ENCODE measurements at regions not wholly inside any gene's neighbourhood (a gene's known extent, or its start where the extent isn't known, plus 50 kb on each side); places are given as distances from the start of the nearest gene placed in this dataset.

DNA sequence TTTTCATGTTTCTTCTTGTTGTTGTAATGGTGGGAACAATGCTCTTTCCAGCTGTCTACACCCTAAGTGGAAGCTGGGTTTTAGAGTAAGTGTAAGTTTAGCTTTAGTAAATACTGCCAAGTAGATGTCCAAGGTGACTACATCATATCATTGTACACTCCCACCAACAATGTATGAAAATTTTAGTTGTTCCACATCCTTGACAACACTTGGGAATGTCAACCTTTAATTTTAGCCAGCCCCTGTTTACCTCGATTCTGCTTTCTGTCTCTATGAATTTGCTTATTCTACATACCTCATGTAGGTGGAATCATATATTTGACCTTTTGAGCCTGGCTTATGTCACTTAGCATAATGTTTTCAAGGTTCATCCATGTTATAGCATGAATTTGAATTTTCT is 93.0 kb downstream of the MTPAP start:
- H3K4me3 Mint-ChIP-seq: no peak overlapping the region

DNA sequence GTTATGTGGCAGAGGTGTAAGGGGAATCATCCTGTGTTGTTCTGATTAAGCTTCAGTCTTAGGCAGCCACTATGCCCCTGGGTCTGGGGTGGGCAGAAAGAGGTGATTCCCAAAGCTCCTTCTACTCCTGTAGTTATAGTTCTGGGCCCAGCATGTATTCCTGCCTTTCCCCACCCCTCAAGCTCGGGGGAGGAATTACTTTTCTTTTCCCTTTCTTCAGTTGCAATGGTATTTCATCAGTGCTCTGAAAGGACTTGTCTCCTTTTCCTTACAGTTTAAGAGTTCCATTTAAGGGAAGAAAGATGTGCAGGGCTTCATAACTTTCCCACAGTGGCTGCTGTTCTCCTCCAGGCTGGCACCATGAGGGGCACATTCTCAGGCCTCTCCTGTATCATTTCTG is 94.2 kb downstream of the MTPAP start:
- H3K27ac Mint-ChIP-seq: no peak overlapping the region
- peaks cover 5% of the 10 kb centered on the region for H3K36me3 Mint-ChIP-seq (ENCODE audit: low read depth)
- TF ChIP-seq, protein P1, sequence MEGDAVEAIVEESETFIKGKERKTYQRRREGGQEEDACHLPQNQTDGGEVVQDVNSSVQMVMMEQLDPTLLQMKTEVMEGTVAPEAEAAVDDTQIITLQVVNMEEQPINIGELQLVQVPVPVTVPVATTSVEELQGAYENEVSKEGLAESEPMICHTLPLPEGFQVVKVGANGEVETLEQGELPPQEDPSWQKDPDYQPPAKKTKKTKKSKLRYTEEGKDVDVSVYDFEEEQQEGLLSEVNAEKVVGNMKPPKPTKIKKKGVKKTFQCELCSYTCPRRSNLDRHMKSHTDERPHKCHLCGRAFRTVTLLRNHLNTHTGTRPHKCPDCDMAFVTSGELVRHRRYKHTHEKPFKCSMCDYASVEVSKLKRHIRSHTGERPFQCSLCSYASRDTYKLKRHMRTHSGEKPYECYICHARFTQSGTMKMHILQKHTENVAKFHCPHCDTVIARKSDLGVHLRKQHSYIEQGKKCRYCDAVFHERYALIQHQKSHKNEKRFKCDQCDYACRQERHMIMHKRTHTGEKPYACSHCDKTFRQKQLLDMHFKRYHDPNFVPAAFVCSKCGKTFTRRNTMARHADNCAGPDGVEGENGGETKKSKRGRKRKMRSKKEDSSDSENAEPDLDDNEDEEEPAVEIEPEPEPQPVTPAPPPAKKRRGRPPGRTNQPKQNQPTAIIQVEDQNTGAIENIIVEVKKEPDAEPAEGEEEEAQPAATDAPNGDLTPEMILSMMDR (IDR thresholded peaks at IDR 0.05; ENCODE audit: unreplicated experiment in 3 of 3): no peak
- H3K4me3 Mint-ChIP-seq: no peak overlapping the region
- H3K9me3 Mint-ChIP-seq: peaks cover 32% of the 10 kb centered on the region
- H3K27me3 Mint-ChIP-seq (ENCODE audit: low read depth): no peaks in the 10 kb centered on the region
- H3K4me1 Mint-ChIP-seq: no peaks in the 10 kb centered on the region

More for the DNA sequence above, 93.0 kb downstream of the MTPAP start:
- Mint-ChIP-seq H3K27ac (no peak overlapping the region), H3K27me3 (ENCODE audit: low read depth) (no peaks in the 10 kb centered on the region), H3K4me1 (no peaks in the 10 kb centered on the region), H3K36me3 (ENCODE audit: low read depth) (peaks cover 5% of the 10 kb centered on the region), H3K9me3 (peaks cover 34% of the 10 kb centered on the region)
- TF ChIP-seq, protein P1 (IDR thresholded peaks at IDR 0.05; ENCODE audit: unreplicated experiment in 3 of 3): no peak

DNA sequence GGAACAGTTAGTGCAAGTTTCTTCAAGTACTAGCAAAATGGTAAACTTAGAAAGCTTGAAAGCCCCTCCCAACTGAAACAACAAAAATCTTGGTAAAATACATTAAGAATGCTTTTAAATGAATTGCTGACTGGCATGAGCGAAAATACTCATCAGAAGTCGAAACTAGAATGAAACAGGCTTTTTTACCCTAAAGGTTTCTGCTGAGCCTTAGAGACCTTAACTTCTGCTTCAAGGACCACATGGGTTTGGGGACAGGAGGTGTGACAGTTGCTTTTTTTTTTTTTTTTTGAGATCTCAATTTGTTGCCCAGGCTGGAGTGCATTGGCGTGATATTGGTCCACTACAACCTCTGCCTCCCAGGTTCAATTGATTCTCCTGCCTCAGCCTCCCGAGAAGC is 100.3 kb downstream of the MTPAP start:
- H3K36me3 Mint-ChIP-seq (ENCODE audit: low read depth): peaks cover under 1% of the 10 kb centered on the region
- peaks cover 7% of the 10 kb centered on the region for H3K9me3 Mint-ChIP-seq
- TF ChIP-seq, protein P1 (IDR thresholded peaks at IDR 0.05; ENCODE audit: unreplicated experiment in 3 of 3): no peak
- H3K27ac Mint-ChIP-seq: no peak overlapping the region
- H3K27me3 Mint-ChIP-seq (ENCODE audit: low read depth): no peaks in the 10 kb centered on the region
- H3K4me1 Mint-ChIP-seq: no peaks in the 10 kb centered on the region
- H3K4me3 Mint-ChIP-seq: no peak overlapping the region

DNA sequence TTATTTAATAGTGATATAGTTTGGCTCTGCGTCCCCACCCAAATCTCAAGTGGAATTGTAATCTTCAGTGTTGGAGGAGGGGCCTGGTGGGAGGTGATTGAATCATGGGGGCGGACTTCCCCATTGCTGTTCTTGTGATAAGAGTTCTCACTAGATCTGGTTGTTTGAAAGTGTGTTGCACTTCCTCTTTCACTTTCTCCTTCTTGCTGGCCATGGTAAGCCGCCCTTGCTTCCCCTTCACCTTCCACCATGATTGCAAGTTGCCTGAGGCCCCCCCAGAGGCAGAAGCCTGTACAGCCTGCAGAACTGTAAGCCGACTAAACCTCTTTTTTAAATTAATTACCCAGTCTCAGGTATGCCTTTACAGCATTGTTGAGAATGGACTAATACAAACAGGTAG is 101.4 kb downstream of the MTPAP start:
- H3K36me3 Mint-ChIP-seq (ENCODE audit: low read depth): no peaks in the 10 kb centered on the region
- H3K27ac Mint-ChIP-seq: no peak overlapping the region
- H3K4me1 Mint-ChIP-seq: no peaks in the 10 kb centered on the region
- TF ChIP-seq, protein P1 (IDR thresholded peaks at IDR 0.05; ENCODE audit: unreplicated experiment in 3 of 3): no peak
- H3K4me3 Mint-ChIP-seq: no peak overlapping the region
- H3K27me3 Mint-ChIP-seq (ENCODE audit: low read depth): no peaks in the 10 kb centered on the region
- H3K9me3 Mint-ChIP-seq: peaks cover 3% of the 10 kb centered on the region

DNA sequence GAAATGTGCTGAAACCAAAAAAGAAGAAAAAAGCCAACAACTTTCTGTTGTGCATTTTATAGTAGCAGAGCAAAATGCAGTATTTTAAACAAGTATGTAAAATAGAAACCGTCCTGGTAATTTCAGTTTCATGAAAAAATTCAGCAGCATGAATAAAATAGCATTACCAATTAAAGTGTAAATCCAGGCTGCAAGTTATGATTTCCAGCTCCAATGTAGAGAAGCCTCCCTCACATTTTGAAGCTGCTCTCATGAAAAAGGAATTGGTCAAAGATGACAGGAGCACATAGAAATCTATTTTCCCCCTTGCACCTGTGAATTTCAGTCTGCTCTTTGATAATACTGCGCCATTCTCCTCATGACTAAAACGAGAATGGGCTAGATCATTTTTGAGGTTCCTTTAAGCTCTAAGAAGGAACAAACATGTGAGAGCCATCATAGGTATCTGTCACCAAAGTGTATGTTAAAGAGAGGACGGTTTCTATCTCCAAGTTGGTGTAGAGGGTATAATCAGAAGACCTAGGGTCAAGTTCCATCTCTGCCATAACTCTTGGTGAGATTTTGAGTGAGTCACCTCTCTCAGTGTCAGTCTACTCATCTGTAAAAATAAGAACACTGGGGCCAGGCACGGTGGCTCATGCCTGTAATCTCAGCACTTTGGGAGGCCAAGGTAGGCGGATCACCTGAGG is 107.5 kb downstream of the MTPAP start:
- Mint-ChIP-seq H3K36me3 (ENCODE audit: low read depth) (no peaks in the 10 kb centered on the region), H3K27me3 (ENCODE audit: low read depth) (no peaks in the 10 kb centered on the region), H3K4me3 (no peak overlapping the region), H3K27ac (no peak overlapping the region), H3K4me1 (peaks cover 8% of the 10 kb centered on the region), H3K9me3 (no peaks in the 10 kb centered on the region)
- TF ChIP-seq, protein P1 (IDR thresholded peaks at IDR 0.05; ENCODE audit: unreplicated experiment in 3 of 3): no peak

DNA sequence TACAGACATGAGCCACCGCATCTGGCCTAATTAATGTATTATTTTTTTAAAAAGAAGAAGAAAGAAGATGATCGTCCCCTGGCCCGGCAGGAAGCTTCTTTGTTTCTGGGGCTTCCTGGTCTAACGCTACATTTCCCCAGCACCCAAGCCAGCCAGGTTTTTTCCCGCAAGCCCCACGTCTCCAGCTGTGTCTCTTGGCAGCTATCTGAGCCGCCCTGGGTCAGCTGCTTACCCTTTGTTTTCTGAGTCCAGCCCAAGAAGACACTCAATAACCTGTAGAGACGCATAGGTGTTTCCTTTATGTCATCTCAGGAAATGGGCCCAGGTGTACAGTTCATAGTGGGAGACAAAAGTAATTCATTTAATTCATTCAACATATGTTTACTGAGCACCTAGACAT is 110.2 kb downstream of the MTPAP start:
- Mint-ChIP-seq H3K4me1 (peaks cover 8% of the 10 kb centered on the region), H3K27ac (no peak overlapping the region), H3K27me3 (ENCODE audit: low read depth) (peaks cover 4% of the 10 kb centered on the region), H3K36me3 (ENCODE audit: low read depth) (no peaks in the 10 kb centered on the region), H3K9me3 (peaks cover 3% of the 10 kb centered on the region), H3K4me3 (no peak overlapping the region)
- TF ChIP-seq, protein P1 (IDR thresholded peaks at IDR 0.05; ENCODE audit: unreplicated experiment in 3 of 3): no peak

All from nephron (organoid).